ENCODE measurements at regions not wholly inside any gene's neighbourhood (a gene's known extent, or its start where the extent isn't known, plus 50 kb on each side); places are given as distances from the start of the nearest gene placed in this dataset.

DNA sequence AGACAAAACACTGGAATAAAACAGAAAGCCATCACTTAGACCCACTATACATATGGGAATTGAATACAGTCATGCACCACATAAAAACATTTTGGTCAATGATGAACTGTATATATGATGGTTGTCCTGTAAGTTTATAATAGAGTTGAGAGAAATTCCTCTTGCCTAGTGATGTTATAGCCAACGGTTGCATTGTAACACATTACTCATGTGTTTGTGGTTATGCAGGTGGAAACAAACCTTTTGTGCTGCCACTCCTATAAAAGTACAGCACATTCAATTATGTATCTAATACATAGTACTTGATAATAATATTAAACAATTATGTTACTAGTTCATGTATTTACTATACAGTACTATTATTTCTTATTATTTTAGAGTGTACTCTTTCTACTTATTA is 381.2 kb upstream of the MBL2 start:
- no peaks in the 10 kb centered on the region for H3K27me3 ChIP-seq
- H3K4me3 ChIP-seq = no peak overlapping the region
- 80 to 87% methylated on average over 1 of the region's 1 CpG for WGBS, 2 donors (ENCODE audit: low coverage in 1 of 2)
- no peak overlapping the region for H3K27ac ChIP-seq
- H3K9me3 ChIP-seq = no peaks in the 10 kb centered on the region
- no peak for ATAC-seq
- no peaks in the 10 kb centered on the region for H3K4me1 ChIP-seq
- no peak for TF ChIP-seq POLR2AphosphoS5 (IDR thresholded peaks at IDR 0.05)
- TF ChIP-seq EP300 (IDR thresholded peaks at IDR 0.05) = no peak
- TF ChIP-seq, protein P1, sequence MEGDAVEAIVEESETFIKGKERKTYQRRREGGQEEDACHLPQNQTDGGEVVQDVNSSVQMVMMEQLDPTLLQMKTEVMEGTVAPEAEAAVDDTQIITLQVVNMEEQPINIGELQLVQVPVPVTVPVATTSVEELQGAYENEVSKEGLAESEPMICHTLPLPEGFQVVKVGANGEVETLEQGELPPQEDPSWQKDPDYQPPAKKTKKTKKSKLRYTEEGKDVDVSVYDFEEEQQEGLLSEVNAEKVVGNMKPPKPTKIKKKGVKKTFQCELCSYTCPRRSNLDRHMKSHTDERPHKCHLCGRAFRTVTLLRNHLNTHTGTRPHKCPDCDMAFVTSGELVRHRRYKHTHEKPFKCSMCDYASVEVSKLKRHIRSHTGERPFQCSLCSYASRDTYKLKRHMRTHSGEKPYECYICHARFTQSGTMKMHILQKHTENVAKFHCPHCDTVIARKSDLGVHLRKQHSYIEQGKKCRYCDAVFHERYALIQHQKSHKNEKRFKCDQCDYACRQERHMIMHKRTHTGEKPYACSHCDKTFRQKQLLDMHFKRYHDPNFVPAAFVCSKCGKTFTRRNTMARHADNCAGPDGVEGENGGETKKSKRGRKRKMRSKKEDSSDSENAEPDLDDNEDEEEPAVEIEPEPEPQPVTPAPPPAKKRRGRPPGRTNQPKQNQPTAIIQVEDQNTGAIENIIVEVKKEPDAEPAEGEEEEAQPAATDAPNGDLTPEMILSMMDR (IDR thresholded peaks at IDR 0.05) = no peak
- TF ChIP-seq POLR2A (IDR thresholded peaks at IDR 0.05) = no peak
- H3K36me3 ChIP-seq = no peaks in the 10 kb centered on the region

DNA sequence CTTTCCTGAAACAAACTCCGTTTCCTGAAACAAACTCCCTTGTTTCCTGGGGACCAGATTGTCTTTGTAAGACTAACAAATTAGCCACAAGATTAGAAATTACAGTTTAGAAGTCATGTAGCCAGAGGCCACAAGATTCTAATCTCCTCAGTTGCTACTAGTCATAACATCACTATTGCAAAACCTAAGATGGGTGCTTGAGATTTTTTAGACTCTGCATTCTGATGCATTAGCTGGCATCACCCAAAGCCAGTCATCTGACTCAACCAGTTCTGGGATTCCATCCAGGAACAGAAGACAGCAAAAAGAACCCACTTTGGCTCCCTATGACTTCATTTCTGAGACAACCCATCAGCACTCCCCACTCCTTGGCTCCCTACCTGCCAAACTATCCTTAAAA is 367.9 kb upstream of the MBL2 start:
- Histone ChIP-seq H3K9me3 (no peaks in the 10 kb centered on the region), H3K4me3 (no peak overlapping the region), H3K27me3 (no peaks in the 10 kb centered on the region), H3K27ac (no peak overlapping the region), H3K4me1 (no peaks in the 10 kb centered on the region), H3K36me3 (no peaks in the 10 kb centered on the region)
- WGBS, 2 donors (ENCODE audit: low coverage in 1 of 2) = 73% methylated on average over 1 of the region's 1 CpG; no CpG with 5 or more reads in 1 of the 2 donors
- ATAC-seq = no peak
- TF ChIP-seq POLR2A (IDR thresholded peaks at IDR 0.05) = no peak
- TF ChIP-seq POLR2AphosphoS5 (IDR thresholded peaks at IDR 0.05) = no peak
- no peak for TF ChIP-seq EP300 (IDR thresholded peaks at IDR 0.05)
- TF ChIP-seq, protein P1 (IDR thresholded peaks at IDR 0.05) = no peak

GRCh38 chr10:53135897-53136253 is 363.3 kb upstream of the MBL2 start:
- ATAC-seq = no peak
- Histone ChIP-seq H3K27me3 (no peaks in the 10 kb centered on the region), H3K4me1 (no peaks in the 10 kb centered on the region), H3K36me3 (no peaks in the 10 kb centered on the region), H3K27ac (no peak overlapping the region), H3K9me3 (no peaks in the 10 kb centered on the region), H3K4me3 (no peak overlapping the region)
- 57 to 80% methylated on average over 1 to 2 of the region's 2 CpGs for WGBS, 2 donors (ENCODE audit: low coverage in 1 of 2)
- no peak for TF ChIP-seq POLR2AphosphoS5 (IDR thresholded peaks at IDR 0.05)
- no peak for TF ChIP-seq EP300 (IDR thresholded peaks at IDR 0.05)
- TF ChIP-seq POLR2A (IDR thresholded peaks at IDR 0.05) = no peak
- TF ChIP-seq, protein P1 (IDR thresholded peaks at IDR 0.05) = no peak

DNA sequence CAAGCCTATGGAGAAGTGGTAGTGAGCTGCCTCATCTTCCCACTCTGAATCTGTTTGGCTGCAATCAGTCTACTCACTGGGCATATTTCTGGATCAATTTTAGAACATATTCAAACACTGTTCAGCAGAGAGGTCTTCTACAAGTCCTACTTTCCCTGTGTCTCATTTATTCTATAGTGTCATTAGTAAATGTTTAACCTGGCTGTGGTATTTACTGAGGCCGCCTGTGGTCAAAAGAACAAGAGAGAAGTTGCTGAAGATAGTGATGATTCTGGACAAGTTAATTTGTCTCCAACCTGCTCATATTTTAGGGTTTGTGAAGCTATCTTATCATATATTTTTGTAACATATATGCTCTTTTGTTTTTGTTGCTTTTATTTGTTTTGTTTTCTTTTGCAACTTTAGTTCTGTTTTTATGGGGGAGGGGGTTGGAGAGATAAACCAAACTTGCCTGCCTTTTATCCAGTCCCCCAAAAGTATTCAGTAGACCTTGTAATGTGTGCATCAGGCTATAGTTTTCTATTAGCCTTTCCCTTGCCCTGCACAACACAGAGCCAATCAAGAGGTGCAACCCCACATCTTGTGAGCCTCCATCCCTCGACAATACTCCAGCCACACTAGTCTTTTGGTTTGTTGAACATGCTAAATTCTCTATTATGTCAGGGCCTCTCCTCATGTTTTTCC is 362.8 kb upstream of the MBL2 start:
- Histone ChIP-seq H3K27me3 (no peaks in the 10 kb centered on the region), H3K27ac (no peak overlapping the region), H3K36me3 (no peaks in the 10 kb centered on the region), H3K9me3 (no peaks in the 10 kb centered on the region), H3K4me1 (no peaks in the 10 kb centered on the region), H3K4me3 (no peak overlapping the region)
- WGBS, 2 donors (ENCODE audit: low coverage in 1 of 2) = 86 to 94% methylated on average over 1 to 2 of the region's 2 CpGs
- no peak for ATAC-seq
- TF ChIP-seq, protein P1 (IDR thresholded peaks at IDR 0.05) = no peak
- TF ChIP-seq EP300 (IDR thresholded peaks at IDR 0.05) (no peak), POLR2A (IDR thresholded peaks at IDR 0.05) (no peak), POLR2AphosphoS5 (IDR thresholded peaks at IDR 0.05) (no peak)

- WGBS, 2 donors (ENCODE audit: low coverage in 1 of 2) = 50 to 55% methylated on average over 4 of the region's 4 CpGs
- no peak overlapping the region for H3K27ac ChIP-seq
- TF ChIP-seq, protein P1 (IDR thresholded peaks at IDR 0.05) = no peak
- TF ChIP-seq POLR2A (IDR thresholded peaks at IDR 0.05) = no peak
- TF ChIP-seq POLR2AphosphoS5 (IDR thresholded peaks at IDR 0.05) = no peak
- no peak for TF ChIP-seq EP300 (IDR thresholded peaks at IDR 0.05)
- ATAC-seq = no peak
- H3K4me1 ChIP-seq = no peaks in the 10 kb centered on the region
- H3K4me3 ChIP-seq = no peak overlapping the region
- H3K9me3 ChIP-seq = no peaks in the 10 kb centered on the region
- H3K27me3 ChIP-seq = no peaks in the 10 kb centered on the region
- no peaks in the 10 kb centered on the region for H3K36me3 ChIP-seq
Observed at GRCh38 chr10:53134050-53134449, 361.5 kb upstream of the MBL2 start.

Measured in gastroesophageal sphincter (tissue), 4 donors.